RWPE2 (cell line): ENCODE measurements at regions not wholly inside any gene's neighbourhood (a gene's known extent, or its start where the extent isn't known, plus 50 kb on each side); places are given as distances from the start of the nearest gene placed in this dataset.
A peak's percentile ranks its signal among the peaks of the same experiment; 100 is the strongest.

ENCODE experiments used
- ATAC-seq: fragments of 200-7000 bp; cut with Tn5 transposase; 3 replicates; pipeline ENCODE4 v1.9.1; 2021; ENCODE audit warnings: low read depth
- DNase-seq: peaks from one replicate; pipeline ENCODE4 v3.0.0-alpha.2; 2020; ENCODE audit warnings: low spot score
- H3K27ac ChIP-seq: fragments of 450-650 bp; 2 replicates; pipeline ENCODE4 v1.5.1; 2017; ENCODE audit warnings: mild to moderate bottlenecking; ENCODE audit not compliant: poor library complexity, severe bottlenecking
- H3K27me3 ChIP-seq: fragments of 250-450 bp; sonication (Bioruptor Pico); 2 replicates; pipeline ENCODE4 v1.5.1; 2021; ENCODE audit warnings: mild to moderate bottlenecking, moderate library complexity; ENCODE audit not compliant: insufficient read depth, poor library complexity, severe bottlenecking
- H3K36me3 ChIP-seq: fragments of 250-450 bp; sonication (Bioruptor Pico); 2 replicates; pipeline ENCODE4 v1.5.1; 2020; ENCODE audit warnings: low read depth, mild to moderate bottlenecking, moderate library complexity
- H3K4me1 ChIP-seq: fragments of 250-450 bp; sonication (Bioruptor Pico); 2 replicates; pipeline ENCODE4 v1.5.1; 2021; ENCODE audit warnings: mild to moderate bottlenecking, moderate library complexity; ENCODE audit not compliant: insufficient read depth, poor library complexity, severe bottlenecking
- H3K4me3 ChIP-seq: fragments of 250-450 bp; sonication (Bioruptor Pico); 2 replicates; pipeline ENCODE4 v1.5.1; 2021; ENCODE audit warnings: mild to moderate bottlenecking, moderate library complexity; ENCODE audit not compliant: severe bottlenecking
- H3K9me3 ChIP-seq: fragments of 250-450 bp; sonication (Bioruptor Pico); 2 replicates; pipeline ENCODE4 v1.5.1; 2021; ENCODE audit warnings: mild to moderate bottlenecking, moderate library complexity; ENCODE audit not compliant: severe bottlenecking
- CTCF ChIP-seq: fragments of 450-650 bp; IDR thresholded peaks from one replicate; pipeline ENCODE4 v1.5.1; 2017; ENCODE audit warnings: mild to moderate bottlenecking, moderate library complexity; ENCODE audit not compliant: poor library complexity, severe bottlenecking

GRCh38 chr3:86800116-86800515, 190.8 kb downstream of the VGLL3 start:
- ATAC-seq, result no peak
- H3K9me3 ChIP-seq, result no peaks in the 10 kb centered on the region
- H3K27me3 ChIP-seq, result no peaks in the 10 kb centered on the region
- H3K27ac ChIP-seq, result no peak overlapping the region
- no peaks in the 10 kb centered on the region for H3K36me3 ChIP-seq
- H3K4me3 ChIP-seq, result no peak overlapping the region
- DNase-seq, result no peak
- TF ChIP-seq CTCF, result no peak
- no peaks in the 10 kb centered on the region for H3K4me1 ChIP-seq

- H3K9me3 ChIP-seq, result no peaks in the 10 kb centered on the region
- H3K4me3 ChIP-seq, result no peak overlapping the region
- H3K27me3 ChIP-seq, result no peaks in the 10 kb centered on the region
- no peaks in the 10 kb centered on the region for H3K36me3 ChIP-seq
- H3K4me1 ChIP-seq, result peaks cover 14% of the 10 kb centered on the region
- no peak for ATAC-seq
- TF ChIP-seq CTCF, result no peak
- DNase-seq, result no peak
- no peak overlapping the region for H3K27ac ChIP-seq
These were observed 193.0 kb downstream of the VGLL3 start for GRCh38 chr3:86797946-86798345.

- H3K27me3 ChIP-seq, result no peaks in the 10 kb centered on the region
- DNase-seq (no peak), ATAC-seq (no peak)
- no peaks in the 10 kb centered on the region for H3K9me3 ChIP-seq
- no peak for TF ChIP-seq CTCF
- peak overlapping the region; percentile 62 for H3K27ac ChIP-seq
- no peak overlapping the region for H3K4me3 ChIP-seq
- H3K4me1 ChIP-seq, result peaks cover 15% of the 10 kb centered on the region
- no peaks in the 10 kb centered on the region for H3K36me3 ChIP-seq
These were observed 196.4 kb downstream of the VGLL3 start for GRCh38 chr3:86794361-86795065.

GRCh38 chr3:86793786-86794185, 197.2 kb downstream of the VGLL3 start:
- Histone ChIP-seq H3K27ac (peak overlapping the region; percentile 62), H3K36me3 (no peaks in the 10 kb centered on the region), H3K27me3 (no peaks in the 10 kb centered on the region), H3K4me3 (no peak overlapping the region), H3K9me3 (no peaks in the 10 kb centered on the region), H3K4me1 (peaks cover 15% of the 10 kb centered on the region)
- no peak for TF ChIP-seq CTCF
- ATAC-seq (peak; percentile 99), DNase-seq (no peak)

- Histone ChIP-seq H3K36me3 (no peaks in the 10 kb centered on the region), H3K4me3 (no peak overlapping the region), H3K4me1 (peaks cover 15% of the 10 kb centered on the region), H3K27me3 (no peaks in the 10 kb centered on the region), H3K27ac (no peak overlapping the region), H3K9me3 (no peaks in the 10 kb centered on the region)
- TF ChIP-seq CTCF, result no peak
- ATAC-seq, result no peak
- no peak for DNase-seq
These were observed 198.6 kb downstream of the VGLL3 start for GRCh38 chr3:86792316-86792715.
